MCF 10A (cell line): ENCODE measurements at regions not wholly inside any gene's neighbourhood (a gene's known extent, or its start where the extent isn't known, plus 50 kb on each side); places are given as distances from the start of the nearest gene placed in this dataset.

Experiments
- BruUV-seq: library from RNA; stranded (reverse); fragments of 400-500 nt; replicated peaks from 2 replicates; lab custom pipeline; 2021; lab: Mats Ljungman, UMichigan
- CTCF ChIA-PET: fragments of 300-600 bp; sonication (Branson Sonifier 250); formaldehyde crosslinking; extraction: SDS; loops from one replicate; lab custom pipeline; 2021; ENCODE audit warnings: antibody characterized with exemption, inconsistent platforms; lab: Yijun Ruan, JAX
- POLR2A ChIA-PET: fragments of 300-600, 350-650 bp; sonication (Branson Sonifier 250); formaldehyde crosslinking; extraction: SDS; loops from one replicate; lab custom pipeline; 2020; ENCODE audit warnings: antibody characterized with exemption, inconsistent platforms; lab: Yijun Ruan, JAX
- DNase-seq: peaks from one replicate; pipeline ENCODE4 v3.0.0-alpha.2; 2018; ENCODE audit not compliant: unreplicated experiment
- H3K27ac Mint-ChIP-seq: one replicate; pipeline ENCODE4 v1.8.0; 2022; ENCODE audit warnings: mild to moderate bottlenecking, low read depth, mixed read lengths; ENCODE audit not compliant: unreplicated experiment
- H3K27me3 Mint-ChIP-seq: one replicate; pipeline ENCODE4 v1.8.0; 2022; ENCODE audit warnings: mixed read lengths; ENCODE audit not compliant: insufficient read depth, unreplicated experiment
- H3K36me3 Mint-ChIP-seq: one replicate; pipeline ENCODE4 v1.8.0; 2022; ENCODE audit warnings: mild to moderate bottlenecking, moderate library complexity, mixed read lengths; ENCODE audit not compliant: insufficient read depth, unreplicated experiment
- H3K4me1 Mint-ChIP-seq: one replicate; pipeline ENCODE4 v1.8.0; 2022; ENCODE audit warnings: mixed read lengths; ENCODE audit not compliant: insufficient read depth, unreplicated experiment
- H3K4me3 Mint-ChIP-seq: one replicate; pipeline ENCODE4 v1.8.0; 2022; ENCODE audit warnings: mild to moderate bottlenecking, moderate library complexity, mixed read lengths; ENCODE audit not compliant: unreplicated experiment
- H3K9me3 Mint-ChIP-seq: one replicate; pipeline ENCODE4 v1.8.0; 2022; ENCODE audit warnings: mixed read lengths; ENCODE audit not compliant: unreplicated experiment
- intact Hi-C: fragments of 100-400 bp; cut with micrococcal nuclease; formaldehyde crosslinking; loops from 2 replicates; pipeline ENCODE4 v1.14.1; 2022
- TF ChIP-seq, protein P1 (sequence below): fragments of 200-600 bp; IDR thresholded peaks from one replicate; pipeline ENCODE4 v1.8.0; 2022; ENCODE audit warnings: antibody characterized with exemption, mild to moderate bottlenecking; ENCODE audit not compliant: unreplicated experiment

DNA sequence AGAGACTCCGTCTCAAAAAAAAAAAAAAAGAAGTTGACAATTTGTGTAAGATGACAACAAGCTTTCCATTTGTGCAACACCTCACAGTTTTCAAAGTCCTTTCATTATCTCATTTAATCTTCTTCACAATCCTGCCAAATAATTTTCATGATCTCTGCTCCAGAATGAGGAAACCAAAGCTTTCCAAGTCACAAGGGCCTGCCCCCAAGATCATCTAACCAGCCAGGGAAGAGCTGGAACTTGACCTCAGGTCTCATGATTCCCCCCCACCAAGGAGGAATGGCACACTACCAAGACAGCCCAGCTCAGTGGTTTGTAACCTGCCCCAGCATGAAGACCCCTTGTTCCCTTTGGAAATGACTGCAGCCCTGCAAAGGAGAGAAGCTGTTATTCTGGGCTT lies 74.0 kb upstream of the PIM1 start:
- no peaks in the 10 kb centered on the region for H3K9me3 Mint-ChIP-seq
- CTCF ChIA-PET: interaction anchor here (0.7 to 1.2 kb wide), 4 partner anchors 15 to 230 kb away, joined by 3 to 6 read pairs (median 4); no protein-coding TSS in a partner anchor
- no peaks in the 10 kb centered on the region for H3K27me3 Mint-ChIP-seq
- H3K36me3 Mint-ChIP-seq: no peaks in the 10 kb centered on the region
- H3K27ac Mint-ChIP-seq: no peak overlapping the region
- BruUV-seq: no TSS peak
- intact Hi-C loops: no loop called here
- H3K4me3 Mint-ChIP-seq: no peak overlapping the region
- DNase-seq: no peak
- peaks cover 7% of the 10 kb centered on the region for H3K4me1 Mint-ChIP-seq
- POLR2A ChIA-PET: interaction anchor here (1.1 kb wide), 1 partner anchor 14 kb away, joined by 7 read pairs; no protein-coding TSS in a partner anchor
- TF ChIP-seq, protein P1, sequence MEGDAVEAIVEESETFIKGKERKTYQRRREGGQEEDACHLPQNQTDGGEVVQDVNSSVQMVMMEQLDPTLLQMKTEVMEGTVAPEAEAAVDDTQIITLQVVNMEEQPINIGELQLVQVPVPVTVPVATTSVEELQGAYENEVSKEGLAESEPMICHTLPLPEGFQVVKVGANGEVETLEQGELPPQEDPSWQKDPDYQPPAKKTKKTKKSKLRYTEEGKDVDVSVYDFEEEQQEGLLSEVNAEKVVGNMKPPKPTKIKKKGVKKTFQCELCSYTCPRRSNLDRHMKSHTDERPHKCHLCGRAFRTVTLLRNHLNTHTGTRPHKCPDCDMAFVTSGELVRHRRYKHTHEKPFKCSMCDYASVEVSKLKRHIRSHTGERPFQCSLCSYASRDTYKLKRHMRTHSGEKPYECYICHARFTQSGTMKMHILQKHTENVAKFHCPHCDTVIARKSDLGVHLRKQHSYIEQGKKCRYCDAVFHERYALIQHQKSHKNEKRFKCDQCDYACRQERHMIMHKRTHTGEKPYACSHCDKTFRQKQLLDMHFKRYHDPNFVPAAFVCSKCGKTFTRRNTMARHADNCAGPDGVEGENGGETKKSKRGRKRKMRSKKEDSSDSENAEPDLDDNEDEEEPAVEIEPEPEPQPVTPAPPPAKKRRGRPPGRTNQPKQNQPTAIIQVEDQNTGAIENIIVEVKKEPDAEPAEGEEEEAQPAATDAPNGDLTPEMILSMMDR: no peak

DNA sequence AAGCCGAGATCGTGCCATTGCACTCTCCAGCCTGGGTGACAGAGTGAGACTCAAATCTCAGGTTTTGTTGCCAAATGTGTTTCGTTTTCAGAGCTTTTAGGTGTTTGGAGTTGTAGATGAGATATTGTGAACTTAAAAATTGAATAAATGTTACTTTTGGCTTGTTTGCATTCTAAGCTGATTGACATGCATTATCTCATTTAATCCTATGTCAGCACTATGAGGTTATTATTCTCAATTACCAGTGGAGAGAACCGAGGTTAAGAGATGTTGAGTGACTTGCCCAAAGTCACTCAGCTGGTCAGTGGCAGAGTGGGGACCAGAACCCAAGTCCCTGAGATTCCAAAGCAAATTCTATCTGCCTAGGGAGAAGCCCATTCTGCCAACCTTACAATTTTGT lies 72.6 kb upstream of the PIM1 start:
- H3K9me3 Mint-ChIP-seq: no peaks in the 10 kb centered on the region
- no TSS peak for BruUV-seq
- H3K36me3 Mint-ChIP-seq: no peaks in the 10 kb centered on the region
- TF ChIP-seq, protein P1: no peak
- DNase-seq: no peak
- H3K4me3 Mint-ChIP-seq: no peak overlapping the region
- no peak overlapping the region for H3K27ac Mint-ChIP-seq
- ChIA-PET CTCF (interaction anchor here (0.9 kb wide), 1 partner anchor 79 kb away, joined by 3 read pairs; no protein-coding TSS in a partner anchor), POLR2A (no interaction called here)
- peaks cover 15% of the 10 kb centered on the region for H3K4me1 Mint-ChIP-seq
- H3K27me3 Mint-ChIP-seq: no peaks in the 10 kb centered on the region
- intact Hi-C loops: no loop called here

DNA sequence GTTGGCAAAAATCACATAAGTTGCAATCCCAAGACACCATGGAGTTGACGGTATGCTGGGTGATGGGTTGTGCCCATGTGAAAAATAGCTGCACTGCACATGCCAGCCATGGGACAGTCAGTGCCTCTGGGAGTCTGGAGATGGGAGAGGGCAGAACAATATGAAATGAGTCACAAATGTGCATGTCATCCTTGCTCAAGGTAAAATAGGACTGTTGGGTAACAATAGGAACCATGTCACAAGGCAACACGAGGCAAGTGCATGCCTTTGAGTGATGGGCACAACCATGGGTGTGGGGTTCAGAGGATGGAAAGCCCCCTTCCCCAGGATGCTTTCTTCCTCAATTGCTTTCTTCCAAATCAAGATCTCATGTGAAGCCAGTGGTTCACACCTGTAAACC lies 70.5 kb upstream of the PIM1 start:
- no TSS peak for BruUV-seq
- Mint-ChIP-seq H3K4me3 (no peak overlapping the region), H3K27ac (no peak overlapping the region), H3K27me3 (no peaks in the 10 kb centered on the region), H3K36me3 (no peaks in the 10 kb centered on the region), H3K4me1 (peaks cover 13% of the 10 kb centered on the region), H3K9me3 (no peaks in the 10 kb centered on the region)
- intact Hi-C loops: no loop called here
- CTCF ChIA-PET: interaction anchor here (0.6 to 1.2 kb wide), 2 partner anchors 11 to 113 kb away, joined by 3 read pairs; no protein-coding TSS in a partner anchor
- TF ChIP-seq, protein P1: no peak
- POLR2A ChIA-PET: interaction anchor here (0.9 to 4.5 kb wide), 3 partner anchors 31 to 42 kb away, joined by 4 to 32 read pairs (median 5); no protein-coding TSS in a partner anchor
- DNase-seq: peak; percentile 71

DNA sequence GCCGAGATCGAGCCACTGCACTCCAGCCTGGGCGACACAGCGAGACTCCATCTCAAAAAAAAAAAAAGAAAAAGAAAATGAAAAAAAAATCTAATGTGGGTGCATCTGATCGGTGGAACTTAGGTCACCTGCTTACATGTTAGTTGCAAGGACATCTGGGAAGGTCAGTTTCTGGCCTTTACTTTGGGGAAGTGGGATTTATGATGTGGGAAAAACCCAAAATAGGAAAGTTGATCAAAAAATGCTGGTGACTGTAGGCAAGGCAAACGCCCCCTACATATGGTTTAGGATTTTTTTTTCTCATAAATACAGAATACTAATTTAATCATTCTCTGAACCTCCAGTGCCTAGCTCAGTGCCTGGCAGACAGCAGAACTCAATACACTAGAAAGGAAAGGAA lies 69.2 kb upstream of the PIM1 start:
- intact Hi-C loops: no loop called here
- no TSS peak for BruUV-seq
- Mint-ChIP-seq H3K36me3 (no peaks in the 10 kb centered on the region), H3K4me3 (no peak overlapping the region), H3K9me3 (no peaks in the 10 kb centered on the region), H3K27me3 (no peaks in the 10 kb centered on the region), H3K4me1 (peaks cover 13% of the 10 kb centered on the region), H3K27ac (no peak overlapping the region)
- ChIA-PET CTCF (interaction anchor here (0.7 kb wide), 4 partner anchors 31 to 362 kb away, joined by 3 to 5 read pairs (median 3); no protein-coding TSS in a partner anchor), POLR2A (interaction anchor here (4.5 kb wide), 1 partner anchor 43 kb away, joined by 32 read pairs; no protein-coding TSS in a partner anchor)
- no peak for DNase-seq
- TF ChIP-seq, protein P1: no peak
